Mammary epithelial cell (primary cell): ENCODE measurements at regions not wholly inside any gene's neighbourhood (a gene's known extent, or its start where the extent isn't known, plus 50 kb on each side); places are given as distances from the start of the nearest gene placed in this dataset.
"Not testable (repeated sequence)": the region's sequence is repeated elsewhere in the genome, so short reads cannot be mapped to it uniquely, and the experiment has no call there.

Experiments used
- EZH2 ChIP-seq: IDR thresholded peaks from 2 replicates; pipeline ENCODE4 v1.6.1; 2012; ENCODE audit warnings: low read length, inconsistent platforms, borderline replicate concordance
- TF ChIP-seq, protein P1 (sequence below), 2 donors: IDR thresholded peaks in 1 of 2; conservative IDR thresholded peaks in 1 of 2; 2 replicates each; pipeline ENCODE4 v1.5.1; 2011 to 2012; ENCODE audit warnings: inconsistent platforms in 2 of 2, low read length in 2 of 2, mild to moderate bottlenecking in 2 of 2, control low read depth in 1 of 2, low read depth in 1 of 2; ENCODE audit not compliant: insufficient read depth in 1 of 2; ENCODE audit errors: extremely low read depth in 1 of 2

DNA sequence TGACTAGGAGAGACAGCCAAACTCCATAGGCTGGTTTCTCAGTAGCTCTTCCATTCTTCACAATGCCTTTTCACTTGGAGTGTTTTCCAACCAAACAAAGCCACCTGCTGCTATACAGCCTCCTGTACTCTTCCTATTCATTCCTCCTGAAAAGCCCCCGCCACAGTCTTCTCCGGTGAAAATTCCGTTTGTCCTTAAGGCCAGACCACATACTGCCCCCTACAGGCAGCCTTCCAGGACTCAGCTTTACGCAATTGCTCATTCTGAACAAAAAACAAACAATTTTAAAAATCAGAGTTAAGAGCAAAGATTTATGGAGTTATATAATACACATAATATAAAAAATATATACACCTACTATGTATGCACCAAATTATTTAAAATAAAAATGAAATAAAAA lies 611.5 kb downstream of the COL12A1 start:
- not testable (repeated sequence) for TF ChIP-seq EZH2
- TF ChIP-seq, protein P1, sequence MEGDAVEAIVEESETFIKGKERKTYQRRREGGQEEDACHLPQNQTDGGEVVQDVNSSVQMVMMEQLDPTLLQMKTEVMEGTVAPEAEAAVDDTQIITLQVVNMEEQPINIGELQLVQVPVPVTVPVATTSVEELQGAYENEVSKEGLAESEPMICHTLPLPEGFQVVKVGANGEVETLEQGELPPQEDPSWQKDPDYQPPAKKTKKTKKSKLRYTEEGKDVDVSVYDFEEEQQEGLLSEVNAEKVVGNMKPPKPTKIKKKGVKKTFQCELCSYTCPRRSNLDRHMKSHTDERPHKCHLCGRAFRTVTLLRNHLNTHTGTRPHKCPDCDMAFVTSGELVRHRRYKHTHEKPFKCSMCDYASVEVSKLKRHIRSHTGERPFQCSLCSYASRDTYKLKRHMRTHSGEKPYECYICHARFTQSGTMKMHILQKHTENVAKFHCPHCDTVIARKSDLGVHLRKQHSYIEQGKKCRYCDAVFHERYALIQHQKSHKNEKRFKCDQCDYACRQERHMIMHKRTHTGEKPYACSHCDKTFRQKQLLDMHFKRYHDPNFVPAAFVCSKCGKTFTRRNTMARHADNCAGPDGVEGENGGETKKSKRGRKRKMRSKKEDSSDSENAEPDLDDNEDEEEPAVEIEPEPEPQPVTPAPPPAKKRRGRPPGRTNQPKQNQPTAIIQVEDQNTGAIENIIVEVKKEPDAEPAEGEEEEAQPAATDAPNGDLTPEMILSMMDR (conservative IDR thresholded peaks at IDR 0.05 in 1 of 2, IDR thresholded peaks at IDR 0.05 in 1 of 2; ENCODE audit: extremely low read depth in 1 of 2, insufficient read depth in 1 of 2, low read depth in 1 of 2, low read length in 2 of 2) = not testable (repeated sequence)
